Thyroid gland (tissue), 4 donors: ENCODE measurements at regions not wholly inside any gene's neighbourhood (a gene's known extent, or its start where the extent isn't known, plus 50 kb on each side); places are given as distances from the start of the nearest gene placed in this dataset.

ENCODE experiments used
- DNase-seq, 2 donors: peaks; one replicate each; pipeline ENCODE4 v3.0.0-alpha.2; 2019
- H3K27ac ChIP-seq, 3 donors: fragments of 200-600 bp; sonication (generic); 1 replicate in 2 of 3; 2 replicates in 1 of 3; pipeline ENCODE4 v1.5.1; 2016 to 2019; ENCODE audit warnings: mild to moderate bottlenecking in 1 of 3, moderate library complexity in 1 of 3
- H3K27me3 ChIP-seq: fragments of 200-600 bp; sonication (generic); one replicate; pipeline ENCODE4 v1.5.1; 2019
- H3K36me3 ChIP-seq, 2 donors: fragments of 200-600 bp; sonication (generic); one replicate each; pipeline ENCODE4 v1.5.1; 2016 to 2019
- H3K4me1 ChIP-seq, 2 donors: fragments of 200-600 bp; sonication (generic); one replicate each; pipeline ENCODE4 v1.5.1; 2017 to 2019
- H3K4me3 ChIP-seq, 3 donors: fragments of 200-600 bp; sonication (generic); replicated peaks in 1 of 3; 1 replicate in 2 of 3; 2 replicates in 1 of 3; pipeline ENCODE4 v1.5.1; 2016; ENCODE audit warnings: mild to moderate bottlenecking in 1 of 3
- H3K9me3 ChIP-seq: fragments of 200-600 bp; sonication (generic); one replicate; pipeline ENCODE4 v1.5.1; 2017
- POLR2A ChIP-seq, 2 donors: fragments of 450-650 bp; IDR thresholded peaks; one replicate each; pipeline ENCODE4 v1.6.1; 2017; ENCODE audit warnings: antibody characterized with exemption in 2 of 2, mild to moderate bottlenecking in 2 of 2, moderate library complexity in 1 of 2
- WGBS, 2 donors: methylation state at CpG; one replicate each; pipeline ENCODE4 v1.1.5; 2017; 5-methylcytosine and 5-hydroxymethylcytosine counted together
- intact Hi-C: fragments of 100-400 bp; cut with DNase I; formaldehyde crosslinking; loops from one replicate; pipeline ENCODE4 v1.15.1; 2023
- TF ChIP-seq, protein P1 (sequence below), 6 experiments: fragments of 200-600 bp in 3 of 6; fragments of 450-650 bp in 3 of 6; sonication (generic) in 3 of 6; IDR thresholded peaks; one replicate each; pipeline ENCODE4 v1.5.1; 2016 to 2019; ENCODE audit warnings: antibody characterized with exemption in 6 of 6, mild to moderate bottlenecking in 2 of 6, inconsistent platforms in 1 of 6, moderate library complexity in 1 of 6

DNA sequence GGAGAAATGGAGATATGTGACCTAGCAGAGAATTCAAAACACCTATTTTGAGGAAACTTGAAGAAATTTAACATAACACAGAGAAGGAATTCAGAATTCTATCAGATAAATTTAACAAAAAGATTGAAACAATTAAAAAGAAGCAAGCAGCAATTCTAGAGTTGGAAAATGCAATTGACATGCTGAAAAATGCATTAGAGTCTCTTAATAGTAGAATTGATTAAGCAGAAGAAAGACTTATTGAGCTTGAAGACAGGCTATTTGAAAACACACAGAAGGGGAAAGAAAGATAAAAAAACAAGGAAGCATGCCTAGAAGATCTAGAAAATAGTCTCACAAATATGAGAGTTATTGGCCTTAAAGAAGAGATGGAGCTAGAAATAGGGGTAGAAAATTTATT lies 87.8 kb upstream of the SLC1A1 start:
- Histone ChIP-seq H3K36me3 (no peaks in the 10 kb centered on the region), H3K27ac (no peak overlapping the region), H3K4me1 (no peaks in the 10 kb centered on the region), H3K27me3 (no peaks in the 10 kb centered on the region), H3K9me3 (no peaks in the 10 kb centered on the region), H3K4me3 (no peak overlapping the region)
- TF ChIP-seq POLR2A (IDR thresholded peaks at IDR 0.05) = no peak
- TF ChIP-seq, protein P1, sequence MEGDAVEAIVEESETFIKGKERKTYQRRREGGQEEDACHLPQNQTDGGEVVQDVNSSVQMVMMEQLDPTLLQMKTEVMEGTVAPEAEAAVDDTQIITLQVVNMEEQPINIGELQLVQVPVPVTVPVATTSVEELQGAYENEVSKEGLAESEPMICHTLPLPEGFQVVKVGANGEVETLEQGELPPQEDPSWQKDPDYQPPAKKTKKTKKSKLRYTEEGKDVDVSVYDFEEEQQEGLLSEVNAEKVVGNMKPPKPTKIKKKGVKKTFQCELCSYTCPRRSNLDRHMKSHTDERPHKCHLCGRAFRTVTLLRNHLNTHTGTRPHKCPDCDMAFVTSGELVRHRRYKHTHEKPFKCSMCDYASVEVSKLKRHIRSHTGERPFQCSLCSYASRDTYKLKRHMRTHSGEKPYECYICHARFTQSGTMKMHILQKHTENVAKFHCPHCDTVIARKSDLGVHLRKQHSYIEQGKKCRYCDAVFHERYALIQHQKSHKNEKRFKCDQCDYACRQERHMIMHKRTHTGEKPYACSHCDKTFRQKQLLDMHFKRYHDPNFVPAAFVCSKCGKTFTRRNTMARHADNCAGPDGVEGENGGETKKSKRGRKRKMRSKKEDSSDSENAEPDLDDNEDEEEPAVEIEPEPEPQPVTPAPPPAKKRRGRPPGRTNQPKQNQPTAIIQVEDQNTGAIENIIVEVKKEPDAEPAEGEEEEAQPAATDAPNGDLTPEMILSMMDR (IDR thresholded peaks at IDR 0.05) = no peak
- intact Hi-C loops = no loop called here
- no peak for DNase-seq

DNA sequence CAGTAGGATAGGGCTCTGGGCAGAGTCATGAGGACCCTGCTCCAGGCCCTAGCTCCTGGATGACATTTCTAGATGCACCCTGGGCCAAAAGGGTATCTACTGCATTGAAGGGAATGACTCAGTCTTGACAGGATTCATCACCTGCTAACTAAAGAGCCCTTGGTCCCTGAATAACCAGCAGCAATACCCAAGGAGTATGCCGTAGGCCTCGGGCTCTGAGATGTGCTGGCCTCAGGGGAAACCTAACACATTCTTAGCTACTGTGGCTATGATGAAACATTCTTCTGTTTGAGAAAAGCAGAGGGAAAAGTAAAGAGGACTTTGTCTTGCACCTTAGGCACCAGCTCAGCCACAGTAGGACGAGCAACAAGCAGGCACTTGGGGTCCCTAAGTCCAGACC lies 89.5 kb upstream of the SLC1A1 start:
- H3K9me3 ChIP-seq = no peaks in the 10 kb centered on the region
- 95 to 98% methylated on average over 3 of the region's 3 CpGs for WGBS, 2 donors
- H3K36me3 ChIP-seq = no peaks in the 10 kb centered on the region
- no peak for DNase-seq
- H3K27ac ChIP-seq = no peak overlapping the region
- H3K4me3 ChIP-seq = no peak overlapping the region
- TF ChIP-seq POLR2A (IDR thresholded peaks at IDR 0.05) = no peak
- TF ChIP-seq, protein P1 (IDR thresholded peaks at IDR 0.05) = no peak
- no peaks in the 10 kb centered on the region for H3K4me1 ChIP-seq
- intact Hi-C loops = no loop called here
- H3K27me3 ChIP-seq = no peaks in the 10 kb centered on the region

DNA sequence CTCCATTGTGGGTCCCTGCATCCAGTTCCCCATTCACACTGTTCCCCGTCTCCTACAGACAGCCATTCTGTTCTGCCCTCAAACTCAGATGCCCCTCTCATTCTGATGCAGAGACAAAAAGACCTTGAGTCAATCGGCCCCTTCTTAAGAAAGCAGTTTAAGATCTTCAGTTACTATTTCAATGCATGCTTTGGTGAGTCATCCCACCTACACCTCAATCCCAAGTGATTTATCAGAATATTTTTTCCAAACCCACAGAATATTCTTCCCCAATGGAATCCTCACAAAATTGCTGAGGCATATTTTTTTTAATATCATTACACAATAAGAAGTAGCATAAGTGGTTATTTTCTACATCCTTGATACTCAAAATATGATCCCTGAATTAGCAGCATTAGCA lies 92.4 kb upstream of the SLC1A1 start:
- no peak for TF ChIP-seq POLR2A (IDR thresholded peaks at IDR 0.05)
- TF ChIP-seq, protein P1 (IDR thresholded peaks at IDR 0.05) = no peak
- Histone ChIP-seq H3K36me3 (no peaks in the 10 kb centered on the region), H3K4me1 (no peaks in the 10 kb centered on the region), H3K27ac (no peak overlapping the region), H3K4me3 (no peak overlapping the region), H3K9me3 (no peaks in the 10 kb centered on the region), H3K27me3 (no peaks in the 10 kb centered on the region)
- 70 to 74% methylated on average over 2 of the region's 2 CpGs for WGBS, 2 donors
- DNase-seq = no peak
- intact Hi-C loops = no loop called here

DNA sequence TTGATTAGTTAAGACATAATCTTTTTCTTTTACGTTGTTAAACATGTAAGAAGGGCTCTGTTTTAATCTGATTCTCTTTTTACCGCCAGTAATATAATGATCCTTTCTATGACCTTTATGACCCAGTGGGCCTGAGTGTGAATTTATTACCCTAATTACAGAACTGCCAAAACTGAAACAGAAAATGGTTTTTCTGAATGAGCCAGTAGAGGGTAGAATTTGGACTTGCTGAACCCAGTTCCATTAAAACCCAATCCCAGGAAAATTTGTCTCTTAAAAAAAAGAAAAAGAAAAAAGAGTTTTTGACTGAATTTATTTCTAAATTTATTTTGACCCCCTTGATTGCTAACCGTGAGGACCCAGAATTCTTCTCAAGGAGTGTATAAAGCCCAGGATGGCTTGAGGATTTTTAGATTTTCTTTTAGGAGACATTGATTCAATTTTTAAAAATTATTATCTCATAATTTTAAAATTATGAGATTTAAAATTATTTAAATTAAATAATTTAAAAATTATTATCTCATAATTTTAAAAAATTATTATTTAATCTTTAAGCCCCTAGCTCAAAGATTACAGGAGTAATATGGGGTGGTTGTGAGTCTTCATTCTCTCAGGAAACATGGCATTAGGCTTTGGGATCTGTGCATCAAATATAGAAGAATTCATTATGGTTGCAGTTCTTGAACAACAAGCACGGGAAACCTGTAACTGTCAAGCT lies 94.1 kb upstream of the GLIS3 start:
- Histone ChIP-seq H3K36me3 (no peaks in the 10 kb centered on the region), H3K4me3 (no peak overlapping the region), H3K27ac (no peak overlapping the region), H3K9me3 (no peaks in the 10 kb centered on the region), H3K4me1 (no peaks in the 10 kb centered on the region), H3K27me3 (no peaks in the 10 kb centered on the region)
- intact Hi-C loops = no loop called here
- TF ChIP-seq POLR2A (IDR thresholded peaks at IDR 0.05) = no peak
- TF ChIP-seq, protein P1 (IDR thresholded peaks at IDR 0.05) = no peak
- no peak for DNase-seq
- WGBS, 2 donors = 90 to 92% methylated on average over 4 of the region's 4 CpGs

DNA sequence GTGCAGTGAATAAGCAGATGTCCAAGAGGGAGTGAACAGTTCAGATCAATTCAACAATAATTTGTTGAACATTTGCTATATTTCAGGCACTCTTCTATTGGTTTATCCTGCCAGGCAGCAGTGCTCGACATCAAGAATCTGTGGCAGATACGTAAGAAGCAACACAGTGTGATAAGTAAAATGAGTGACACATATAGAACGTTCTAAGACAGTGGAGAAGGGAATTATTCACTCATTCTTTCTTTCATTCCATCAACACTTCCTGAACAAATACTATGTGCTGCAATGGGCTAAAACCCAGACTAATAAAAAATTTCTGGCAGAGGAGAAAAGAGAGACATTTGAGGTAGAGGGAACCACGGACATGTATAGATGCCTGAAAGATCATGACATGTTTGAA lies 89.9 kb upstream of the GLIS3 start:
- Histone ChIP-seq H3K36me3 (no peaks in the 10 kb centered on the region), H3K4me1 (no peaks in the 10 kb centered on the region), H3K9me3 (no peaks in the 10 kb centered on the region), H3K4me3 (no peak overlapping the region), H3K27ac (no peak overlapping the region), H3K27me3 (no peaks in the 10 kb centered on the region)
- no peak for DNase-seq
- intact Hi-C loops = loop anchor here (10.0 kb wide), 1 partner anchor 255 kb away; no protein-coding TSS in a partner anchor
- TF ChIP-seq, protein P1 (IDR thresholded peaks at IDR 0.05) = no peak
- TF ChIP-seq POLR2A (IDR thresholded peaks at IDR 0.05) = no peak
- 82 to 89% methylated on average over 4 of the region's 4 CpGs for WGBS, 2 donors
